ENCODE measurements at regions not wholly inside any gene's neighbourhood (a gene's known extent, or its start where the extent isn't known, plus 50 kb on each side); places are given as distances from the start of the nearest gene placed in this dataset.

- no peak for TF ChIP-seq CTCF (IDR thresholded peaks at IDR 0.05 in 4 of 5, conservative IDR thresholded peaks at IDR 0.05 in 1 of 5)
- no peak for TF ChIP-seq POLR2A (IDR thresholded peaks at IDR 0.05)
Measured at GRCh38 chr1:30461640-30462039, 261.7 kb downstream of the MATN1 start.

Measured in gastrocnemius medialis (tissue), 4 donors.